ENCODE measurements at regions not wholly inside any gene's neighbourhood (a gene's known extent, or its start where the extent isn't known, plus 50 kb on each side); places are given as distances from the start of the nearest gene placed in this dataset.
A peak's percentile ranks its signal among the peaks of the same experiment; 100 is the strongest.

DNA sequence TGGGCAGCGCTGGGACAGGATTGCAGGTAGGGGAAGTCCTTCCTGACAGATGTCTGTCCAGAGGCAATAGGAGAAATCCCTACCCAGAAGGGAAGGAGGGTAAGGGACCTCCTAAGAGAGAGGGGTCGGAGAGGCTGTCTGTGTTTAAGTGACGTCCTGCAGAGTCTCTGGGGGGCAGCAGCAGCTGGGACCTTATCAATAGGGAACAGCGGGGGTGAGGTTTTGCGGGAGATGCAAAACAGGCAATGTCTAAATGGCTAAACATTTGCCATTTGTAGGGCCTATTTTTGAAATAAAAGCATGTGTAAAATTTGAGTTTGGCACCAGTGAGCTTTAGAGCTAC, 108.7 kb upstream of the HS6ST1 start:
- intact Hi-C loops (cut with DNase I): no loop called here
- DNase-seq (ENCODE audit: low spot score): no peak

DNA sequence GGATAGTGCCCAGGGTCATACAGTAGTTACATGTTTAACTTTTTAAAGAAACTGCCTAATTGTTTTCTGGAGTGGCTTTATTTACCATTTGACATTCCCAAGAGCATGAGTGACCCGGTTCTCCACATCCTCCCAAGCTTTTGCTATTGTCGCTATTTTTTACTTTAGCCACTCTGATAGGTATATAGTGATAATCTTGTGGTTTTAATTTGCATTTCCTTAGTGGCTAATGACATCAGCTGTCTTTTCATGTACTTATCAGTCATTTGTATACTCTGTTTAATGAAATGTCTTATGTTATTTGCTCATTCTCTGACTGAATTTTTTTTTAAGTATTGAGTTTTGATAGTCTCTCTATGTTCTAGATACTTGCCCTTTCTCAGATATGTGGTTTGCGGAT, 109.7 kb upstream of the HS6ST1 start:
- intact Hi-C loops (cut with DNase I): no loop called here
- no peak for DNase-seq (ENCODE audit: low spot score)

DNA sequence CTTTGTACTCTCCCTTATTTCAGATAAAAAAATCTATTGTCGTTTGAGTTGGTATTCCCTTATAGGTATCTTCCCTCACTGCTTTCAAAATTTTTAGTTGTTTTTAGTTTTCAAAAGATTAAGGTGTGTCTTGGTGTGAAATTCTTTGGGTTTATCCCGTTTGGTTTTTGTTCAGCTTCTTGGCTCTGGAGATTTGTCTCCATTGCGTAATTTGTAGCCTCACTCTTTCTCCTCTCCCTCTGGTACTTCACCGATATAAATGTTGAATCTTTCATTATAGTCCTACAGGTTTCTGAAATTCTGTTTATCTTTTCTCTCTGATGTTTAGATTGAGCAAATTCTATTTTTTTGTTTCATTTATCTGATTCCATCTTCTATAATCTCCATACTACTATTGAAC, 113.8 kb upstream of the HS6ST1 start:
- no peak for DNase-seq (ENCODE audit: low spot score)
- intact Hi-C loops (cut with DNase I): no loop called here

DNA sequence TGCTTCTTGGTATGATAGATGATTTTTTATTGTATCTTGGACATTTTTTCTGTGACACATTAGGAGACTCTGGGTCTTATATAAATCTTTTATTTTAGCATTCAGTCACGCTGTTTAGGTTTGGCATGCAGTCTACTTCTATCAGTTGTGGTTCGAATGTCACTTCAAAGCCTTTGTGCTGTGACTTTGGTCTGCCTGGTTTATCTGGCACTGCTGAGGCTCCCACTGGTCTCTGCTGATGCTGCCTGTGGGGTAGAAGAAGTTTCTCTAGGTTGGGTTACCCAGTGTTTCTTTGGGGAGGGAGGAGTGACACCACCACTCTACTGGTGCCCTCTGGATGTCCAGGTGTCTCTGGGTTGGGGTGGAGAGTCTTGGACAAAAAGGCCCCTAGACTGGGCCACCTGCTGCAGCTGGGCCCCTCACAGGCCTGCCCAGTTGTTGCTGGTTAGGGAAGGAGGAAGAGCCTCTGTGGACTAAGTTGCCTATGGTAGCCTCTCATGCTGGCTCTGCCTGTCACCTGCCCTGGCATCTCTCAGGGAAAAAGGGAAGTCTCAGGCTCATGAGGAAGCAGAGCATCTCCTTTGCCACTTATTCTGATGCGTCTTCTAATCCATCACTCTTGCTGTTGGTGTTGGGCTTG, 115.4 kb upstream of the HS6ST1 start:
- intact Hi-C loops (cut with DNase I): no loop called here
- DNase-seq (ENCODE audit: low spot score): peak; percentile 33

DNA sequence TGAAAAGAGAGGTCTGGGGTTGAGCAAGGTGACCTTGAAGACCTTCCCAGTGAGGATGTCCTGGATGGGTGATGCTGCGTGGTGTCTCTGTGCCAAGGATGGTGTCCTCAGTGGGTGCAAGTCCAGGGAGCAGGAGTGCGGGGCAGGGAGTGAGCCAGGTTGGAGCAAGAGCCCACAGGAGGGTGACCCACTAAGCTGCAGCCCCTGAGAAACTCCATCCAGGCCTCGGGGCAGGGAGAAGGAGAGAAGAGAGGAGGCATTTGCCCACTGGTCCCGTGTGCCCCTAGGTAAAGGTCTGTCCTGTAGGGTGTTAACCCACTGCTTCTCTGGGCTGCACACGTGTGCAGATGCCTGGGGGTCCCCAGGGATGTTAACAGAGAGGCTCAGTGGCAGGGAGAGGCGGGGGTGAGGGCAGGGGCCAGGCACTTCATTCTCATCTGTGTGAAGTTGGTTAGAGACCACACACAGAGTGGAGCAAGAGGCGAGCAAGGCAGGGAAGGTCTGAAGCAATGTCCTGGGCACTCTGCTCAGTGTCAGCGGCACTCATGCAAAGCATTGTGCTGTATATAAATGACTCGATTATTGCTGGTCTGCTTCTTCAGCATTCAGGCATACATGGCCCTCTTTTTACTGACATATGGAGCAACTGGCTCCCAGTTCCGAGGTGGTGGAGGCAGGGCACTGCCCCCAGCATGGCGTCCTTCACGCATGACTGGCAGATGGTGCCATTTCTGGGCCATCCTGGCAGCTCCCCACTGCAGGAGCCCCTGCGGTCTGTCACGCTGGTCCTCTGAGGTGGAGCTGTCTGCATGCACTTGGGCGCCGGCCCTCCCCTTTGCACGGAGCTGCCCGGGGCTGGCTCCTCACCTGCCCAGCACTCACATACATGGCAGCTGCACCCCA, 117.2 kb upstream of the HS6ST1 start:
- peak; percentile 68 for DNase-seq (ENCODE audit: low spot score)
- intact Hi-C loops (cut with DNase I): no loop called here

DNA sequence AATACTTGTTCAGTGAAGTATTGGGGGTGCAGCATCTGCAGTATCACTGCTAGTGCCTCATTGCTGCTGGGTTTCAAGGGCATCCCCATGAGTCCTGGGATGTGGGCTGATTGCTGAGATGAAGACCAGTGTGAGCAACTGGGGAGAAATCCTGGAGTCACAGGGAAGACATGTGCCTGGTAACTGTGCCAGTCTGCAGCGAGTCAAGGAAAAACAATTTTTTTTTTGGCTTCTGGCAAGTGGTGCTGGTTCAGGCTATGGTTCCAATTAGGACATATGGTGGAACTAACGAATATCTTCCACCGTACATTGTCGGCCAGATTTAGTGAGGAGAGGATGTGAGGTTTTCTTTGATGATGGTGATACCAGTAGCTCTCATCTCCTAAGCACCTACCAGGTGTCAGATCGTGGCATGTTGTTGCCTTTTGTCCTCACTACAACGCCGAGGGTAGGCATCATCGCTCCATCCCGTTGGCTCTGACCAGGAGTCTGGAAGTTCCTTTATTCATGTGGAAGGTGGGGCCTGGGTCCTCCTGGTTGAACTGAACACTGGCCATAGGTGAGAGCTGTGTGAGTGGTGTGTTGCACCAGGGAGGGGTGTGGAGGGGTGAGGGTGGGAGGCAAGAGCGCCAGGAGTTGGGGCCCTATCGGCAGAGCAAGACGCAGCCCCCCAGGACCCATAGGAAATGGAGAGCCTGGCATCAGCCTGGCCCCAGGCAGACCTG, 118.0 kb upstream of the HS6ST1 start:
- intact Hi-C loops (cut with DNase I): no loop called here
- DNase-seq (ENCODE audit: low spot score): peak; percentile 56

DNA sequence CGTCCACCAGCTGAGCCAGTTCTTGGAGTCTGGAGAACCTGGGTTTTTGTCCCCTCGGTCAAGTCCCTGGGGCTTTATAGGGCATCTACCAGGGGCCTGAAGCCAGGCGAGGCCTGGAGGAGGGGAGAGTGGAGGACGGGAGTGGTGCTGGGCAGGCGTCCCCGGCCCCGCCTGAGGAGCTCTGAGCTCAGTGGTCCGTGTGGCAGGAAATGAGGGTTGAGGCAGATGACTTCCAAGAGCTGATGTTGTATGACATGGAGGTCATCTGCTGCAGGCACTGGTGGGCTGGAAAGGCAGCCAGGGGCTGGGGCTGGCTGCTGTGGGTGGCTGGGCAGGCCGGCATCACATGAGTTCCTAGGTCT, 118.5 kb upstream of the HS6ST1 start:
- intact Hi-C loops (cut with DNase I): no loop called here
- peak; percentile 51 for DNase-seq (ENCODE audit: low spot score)

DNA sequence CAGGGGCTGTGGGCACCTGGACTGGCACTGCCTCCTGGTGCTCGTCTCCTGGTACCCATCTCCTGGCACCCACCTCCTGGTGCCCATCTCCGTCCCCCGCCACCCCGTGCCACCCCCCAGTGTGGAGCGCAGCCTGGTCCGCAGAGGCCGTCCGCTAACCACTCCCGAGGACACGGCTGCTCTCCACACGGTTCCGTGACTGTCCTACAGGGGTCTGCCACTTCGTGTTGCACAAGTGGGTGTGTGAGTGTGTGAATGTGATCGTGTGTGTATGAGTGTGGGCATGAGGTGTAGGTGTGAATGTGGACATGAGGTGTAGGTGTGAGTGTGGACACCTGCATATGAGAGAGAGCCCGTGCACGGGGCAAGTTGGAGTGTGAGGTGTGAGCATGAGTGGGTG, 119.4 kb upstream of the HS6ST1 start:
- intact Hi-C loops (cut with DNase I): no loop called here
- DNase-seq (ENCODE audit: low spot score): peak; percentile 67

DNA sequence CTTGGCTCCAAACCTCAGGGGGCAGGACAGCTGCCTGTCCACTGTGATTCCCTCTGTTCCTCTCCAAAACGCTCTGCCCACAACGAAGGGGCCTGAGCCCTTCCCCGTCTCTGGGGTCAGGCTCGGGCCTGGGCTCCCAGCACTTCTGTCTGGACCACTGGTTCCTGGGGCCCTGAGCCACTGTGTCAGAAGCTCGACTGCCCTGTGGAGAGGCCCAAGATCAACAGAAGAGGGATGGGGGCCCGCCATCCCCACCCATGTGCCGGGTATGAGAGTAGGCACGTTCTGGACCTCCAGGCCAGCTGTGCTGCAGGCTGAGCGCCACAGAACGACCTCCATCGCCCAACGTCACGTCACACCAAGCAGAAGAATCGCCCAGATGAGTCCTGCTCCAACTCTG, 119.9 kb upstream of the HS6ST1 start:
- peak; percentile 74 for DNase-seq (ENCODE audit: low spot score)
- intact Hi-C loops (cut with DNase I): no loop called here

DNA sequence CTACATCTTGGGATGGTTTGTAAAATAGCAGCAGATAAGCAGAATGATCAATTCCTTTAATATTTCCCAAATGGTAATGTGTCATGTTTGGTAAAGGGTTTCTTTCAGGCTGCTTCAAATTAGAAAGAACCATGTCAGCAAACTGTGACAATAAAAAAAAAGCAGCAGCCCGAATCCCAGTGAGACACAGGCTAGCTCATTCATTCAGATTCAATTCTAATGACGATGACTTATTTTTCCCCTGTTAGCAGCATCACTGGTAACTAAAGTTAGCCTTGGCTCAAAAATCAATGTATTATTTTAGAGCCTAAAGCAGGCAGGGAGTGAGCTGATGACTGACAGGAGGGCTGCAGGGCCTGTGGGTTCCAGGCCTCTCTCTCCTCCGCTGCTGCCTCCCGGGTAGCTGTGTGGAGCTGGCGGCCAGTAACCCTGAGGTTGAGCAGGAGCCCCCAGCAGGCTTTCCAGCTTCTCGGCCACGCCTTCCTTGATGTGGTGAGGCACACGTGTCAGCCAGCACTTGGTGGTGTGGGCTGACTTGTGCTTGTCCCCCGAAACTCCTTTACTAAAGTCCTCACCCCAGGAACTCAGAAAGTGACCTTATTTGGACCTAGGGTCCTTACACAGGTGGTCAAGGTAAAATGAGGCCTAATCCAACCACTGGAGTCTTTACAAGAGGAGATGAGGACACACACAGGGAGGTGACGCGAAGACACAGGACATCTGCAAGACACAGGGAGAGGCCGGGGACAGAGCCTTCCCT, 120.5 kb upstream of the HS6ST1 start:
- DNase-seq (ENCODE audit: low spot score): peak; percentile 69
- intact Hi-C loops (cut with DNase I): no loop called here

DNA sequence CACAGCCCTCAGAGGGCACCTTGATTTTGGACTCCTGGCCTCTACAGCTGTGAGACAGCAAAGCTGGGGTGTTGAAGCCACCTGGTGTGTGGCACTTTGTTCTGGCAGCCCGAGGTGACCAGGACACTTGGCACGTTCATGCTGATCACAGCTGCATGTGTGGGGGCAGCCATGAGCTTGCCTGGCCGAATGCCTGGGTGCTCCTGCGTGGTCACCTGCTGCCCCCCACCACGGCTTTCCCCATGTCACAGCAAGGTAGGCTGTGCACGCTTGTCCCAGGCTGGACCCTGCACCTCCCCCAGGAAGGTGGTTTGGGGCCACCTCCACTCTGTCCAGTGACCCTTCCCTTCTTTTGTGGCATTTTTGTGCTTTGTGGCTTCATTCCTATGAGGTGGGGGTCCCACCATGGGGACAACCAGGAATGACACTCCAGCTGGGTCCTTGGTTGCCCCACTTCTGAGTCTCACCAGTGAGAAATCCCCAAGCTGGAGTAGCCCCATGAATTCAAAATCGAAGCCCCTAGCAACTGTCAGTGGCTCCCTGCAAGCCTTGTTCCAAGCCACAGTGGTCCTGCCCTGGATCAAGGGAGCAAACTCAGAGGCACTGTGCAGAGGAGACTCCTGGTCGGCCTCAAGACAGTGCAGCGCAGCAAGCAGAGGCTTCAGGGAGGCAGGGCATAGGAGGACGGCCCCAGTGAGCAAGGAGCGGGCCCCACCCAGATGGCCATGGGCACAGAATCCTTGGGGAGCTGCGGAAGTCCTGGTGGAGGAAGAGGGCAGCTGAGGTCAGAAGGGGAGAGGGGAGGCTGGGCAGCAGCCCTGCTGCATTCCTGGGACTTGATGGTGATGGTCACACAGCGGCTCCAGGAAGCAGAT, 121.4 kb upstream of the HS6ST1 start:
- peak; percentile 68 for DNase-seq (ENCODE audit: low spot score)
- intact Hi-C loops (cut with DNase I): loop anchor here (2.0 to 5.0 kb wide), 2 partner anchors 27 to 58 kb away; no protein-coding TSS in a partner anchor

DNA sequence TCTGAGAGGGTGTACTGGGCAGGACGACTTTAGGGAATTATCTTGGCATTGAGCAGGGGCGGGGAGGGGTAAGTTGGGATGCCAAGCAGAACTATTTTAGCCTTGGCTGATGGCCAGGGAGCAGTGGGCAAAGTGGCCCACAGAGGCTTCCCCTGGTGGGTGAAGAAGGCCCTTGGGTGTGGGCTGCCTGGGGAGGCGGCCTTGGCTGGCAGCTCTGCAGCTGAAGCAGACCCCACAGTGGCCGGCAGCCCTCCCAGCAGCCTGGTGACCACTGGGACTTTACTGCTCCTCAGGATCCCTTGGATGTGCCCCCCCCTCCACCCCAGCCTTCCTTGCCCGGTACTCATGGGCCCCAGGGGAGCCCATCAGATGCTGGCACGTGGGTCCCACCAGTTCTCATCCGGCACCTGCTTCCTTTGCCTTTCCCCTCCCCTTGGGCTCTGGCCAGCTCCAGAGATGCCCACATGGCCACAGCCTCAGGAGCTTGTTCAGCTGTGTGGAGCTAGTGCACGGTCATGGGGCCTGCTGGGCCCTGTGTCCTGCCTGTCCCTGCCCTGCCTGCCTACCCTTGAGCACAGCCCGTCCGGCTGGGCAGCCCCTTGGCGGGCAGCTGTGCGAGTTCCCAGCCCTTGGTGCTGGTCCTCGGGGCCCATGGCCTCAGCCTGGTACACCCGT, 122.1 kb upstream of the HS6ST1 start:
- intact Hi-C loops (cut with DNase I): loop anchor here (2.0 to 5.0 kb wide), 2 partner anchors 26 to 59 kb away; no protein-coding TSS in a partner anchor
- peak; percentile 77 for DNase-seq (ENCODE audit: low spot score)

DNA sequence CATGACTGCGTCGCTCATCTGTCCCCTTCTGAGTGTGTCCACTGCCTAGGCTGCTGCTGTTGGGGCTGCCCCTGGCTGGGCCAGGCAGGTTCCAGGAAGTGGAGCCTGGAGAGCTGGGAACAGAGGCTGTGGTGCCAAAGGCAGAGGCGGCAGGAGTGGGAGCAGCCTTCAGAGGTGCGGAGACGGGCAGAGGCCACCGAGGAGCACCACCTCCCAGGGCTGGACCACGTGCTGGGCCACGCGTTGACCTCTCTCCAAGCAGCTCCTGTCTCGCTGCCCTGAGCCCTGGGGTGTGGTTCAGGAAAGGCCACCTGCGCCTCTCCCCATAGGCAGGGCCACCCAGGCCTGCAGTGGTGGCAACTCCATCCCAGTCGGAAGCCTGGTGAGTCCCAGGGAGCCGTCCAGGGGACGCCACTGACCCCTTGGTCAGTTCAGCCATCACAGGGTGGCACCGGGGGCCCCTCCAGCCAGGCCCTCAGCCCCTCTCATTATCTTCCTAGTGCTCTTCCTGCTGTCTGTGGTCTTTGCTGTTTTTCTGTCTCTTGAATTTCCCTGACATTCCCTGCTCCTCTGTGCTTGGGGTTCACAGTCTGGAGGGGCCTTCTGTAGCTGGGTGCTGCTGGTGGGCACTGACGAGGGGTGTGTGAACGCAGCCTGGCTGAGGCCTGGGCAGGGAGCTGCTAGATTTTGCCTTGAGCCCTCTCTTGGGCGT, 122.8 kb upstream of the HS6ST1 start:
- intact Hi-C loops (cut with DNase I): loop anchor here (2.0 to 5.0 kb wide), 2 partner anchors 25 to 59 kb away; no protein-coding TSS in a partner anchor
- peak; percentile 73 for DNase-seq (ENCODE audit: low spot score)

DNA sequence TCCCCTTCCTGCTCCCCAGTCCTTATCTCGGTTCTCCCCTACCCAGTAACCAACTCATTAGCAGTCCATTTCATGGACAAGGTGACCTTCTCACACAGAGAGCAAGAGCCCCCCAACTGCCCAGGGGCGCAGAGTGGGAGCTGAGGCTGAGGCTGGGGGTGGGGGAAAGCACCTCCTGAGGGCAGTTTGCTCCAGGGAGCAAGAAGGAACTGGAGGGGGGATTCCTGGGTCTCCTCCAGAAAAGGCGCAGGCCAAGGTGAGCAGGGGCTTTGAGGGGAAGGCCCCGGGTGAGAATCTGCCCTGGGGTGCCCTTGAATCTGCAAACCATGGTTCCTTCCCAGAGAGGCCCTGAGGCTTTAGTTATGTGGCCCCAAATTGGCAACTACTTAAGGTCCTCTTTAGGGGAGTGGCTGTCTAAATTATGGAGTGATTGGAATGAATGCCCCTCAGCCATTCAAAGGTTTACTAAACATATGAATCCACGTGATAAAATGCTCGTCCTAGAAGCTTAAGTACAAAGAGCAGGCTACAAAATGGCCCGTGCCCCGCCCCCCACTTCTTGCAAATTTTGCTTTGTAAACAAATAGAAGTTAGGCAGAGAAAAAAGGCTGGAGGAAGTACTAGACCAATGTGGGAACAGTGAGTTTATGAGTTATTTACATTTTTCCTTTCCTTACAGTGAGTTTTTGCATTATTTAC, 123.5 kb upstream of the HS6ST1 start:
- peak; percentile 59 for DNase-seq (ENCODE audit: low spot score)
- intact Hi-C loops (cut with DNase I): loop anchor here (5.0 kb wide), 1 partner anchor 60 kb away; no protein-coding TSS in a partner anchor

DNA sequence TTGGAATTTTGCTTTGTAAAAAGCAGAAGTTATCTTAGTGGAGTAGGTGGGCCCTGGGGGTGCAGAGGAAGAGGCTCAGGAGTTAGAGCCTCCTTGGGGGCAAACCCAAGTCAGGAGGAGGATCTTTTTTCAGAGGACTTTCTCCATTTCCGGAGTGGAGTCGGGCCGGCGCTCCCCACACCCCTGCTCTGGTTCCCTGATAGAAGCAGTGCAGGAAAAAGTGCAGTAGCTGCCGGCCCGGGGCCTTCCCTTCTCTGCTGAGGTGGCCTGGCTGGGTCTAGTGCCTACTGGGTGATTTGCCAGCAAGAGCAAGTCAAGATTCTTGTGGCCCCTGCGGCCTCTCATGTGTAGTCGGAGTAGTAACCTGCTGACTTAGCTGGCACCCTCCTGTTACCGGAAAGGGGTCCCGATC, 124.2 kb upstream of the HS6ST1 start:
- peak; percentile 76 for DNase-seq (ENCODE audit: low spot score)
- intact Hi-C loops (cut with DNase I): loop anchor here (5.0 kb wide), 1 partner anchor 61 kb away; no protein-coding TSS in a partner anchor

DNA sequence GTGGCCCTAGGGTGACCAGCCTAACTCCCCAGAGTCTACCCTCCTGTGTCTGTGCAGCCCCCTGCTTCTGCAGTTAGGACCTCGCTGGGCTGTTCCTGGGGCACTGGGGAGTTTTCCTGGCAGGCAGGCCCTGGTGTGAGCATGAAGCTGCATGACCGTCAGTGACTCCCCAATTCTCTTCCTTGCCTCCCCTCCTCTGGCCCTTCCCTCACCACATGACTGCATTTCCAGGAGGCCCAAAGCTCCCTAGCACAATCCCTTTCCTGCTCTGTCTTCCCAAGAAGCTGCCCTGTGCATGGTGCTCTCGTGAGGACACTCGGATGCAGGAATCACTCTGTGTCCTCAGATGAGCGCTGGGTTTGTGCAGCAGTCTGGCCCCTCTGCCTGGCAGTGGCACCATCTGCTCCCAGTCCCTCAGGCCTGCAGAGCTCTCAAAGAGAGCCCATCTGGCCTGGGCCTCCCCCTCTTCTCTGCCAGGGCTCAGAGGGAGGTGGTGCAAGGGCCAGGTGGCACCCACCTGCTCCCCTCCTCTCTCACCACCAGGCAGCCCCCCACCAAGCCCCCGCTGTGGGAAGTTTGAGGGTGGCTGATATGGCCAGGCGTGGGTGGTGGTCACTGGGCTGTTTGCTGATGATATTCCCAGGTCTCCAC, 125.6 kb upstream of the HS6ST1 start:
- peak; percentile 57 for DNase-seq (ENCODE audit: low spot score)
- intact Hi-C loops (cut with DNase I): loop anchor here (5.0 kb wide), 1 partner anchor 62 kb away; no protein-coding TSS in a partner anchor
